ENCODE measurements at regions not wholly inside any gene's neighbourhood (a gene's known extent, or its start where the extent isn't known, plus 50 kb on each side); places are given as distances from the start of the nearest gene placed in this dataset.

- TF ChIP-seq CTCF (IDR thresholded peaks at IDR 0.05) (no peak), POLR2A (IDR thresholded peaks at IDR 0.05) (no peak)
Observed at GRCh38 chr4:127580891-127581290, 51.9 kb upstream of the INTU start.
